Keratinocyte (primary cell): ENCODE measurements at regions not wholly inside any gene's neighbourhood (a gene's known extent, or its start where the extent isn't known, plus 50 kb on each side); places are given as distances from the start of the nearest gene placed in this dataset.
A peak's percentile ranks its signal among the peaks of the same experiment; 100 is the strongest.

ENCODE experiments used
- DNase-seq: peaks from one replicate; pipeline ENCODE4 v3.0.0-alpha.2; 2011; ENCODE audit warnings: low read depth, missing footprints, low spot score
- FAIRE-seq: peaks from 2 replicates; lab custom pipeline; 2011; peaks lifted over from hg19 to GRCh38; lab: Jason Lieb, UNC
- H2AFZ ChIP-seq: 2 replicates; pipeline ENCODE4 v1.6.0; 2012; ENCODE audit warnings: low read length, control low read depth, inconsistent platforms; ENCODE audit not compliant: control insufficient read depth
- H3K27ac ChIP-seq: 2 replicates; pipeline ENCODE4 v1.5.1; 2011; ENCODE audit warnings: low read length; ENCODE audit not compliant: control insufficient read depth, insufficient read depth
- H3K27me3 ChIP-seq: 3 replicates; pipeline ENCODE4 v1.6.0; 2011; ENCODE audit warnings: low read length; ENCODE audit not compliant: control insufficient read depth, insufficient read depth; ENCODE audit errors: extremely low read depth
- H3K36me3 ChIP-seq, 2 experiments: 2 replicates in 1 of 2; 3 replicates in 1 of 2; pipeline ENCODE4 v1.5.1; 2011; ENCODE audit warnings: low read length in 2 of 2, mild to moderate bottlenecking in 1 of 2; ENCODE audit not compliant: control insufficient read depth in 2 of 2, insufficient read depth in 2 of 2; ENCODE audit errors: extremely low read depth in 1 of 2
- H3K4me1 ChIP-seq: 3 replicates; pipeline ENCODE4 v1.5.1; 2011; ENCODE audit warnings: low read length; ENCODE audit not compliant: control insufficient read depth, insufficient read depth; ENCODE audit errors: extremely low read depth
- H3K4me2 ChIP-seq: 3 replicates; pipeline ENCODE4 v1.6.0; 2011; ENCODE audit warnings: low read depth, low read length; ENCODE audit not compliant: control insufficient read depth, insufficient read depth; ENCODE audit errors: extremely low read depth
- H3K4me3 ChIP-seq, 3 experiments: fragments of 200-600 bp in 1 of 3; sonication (generic) in 1 of 3; 2 replicates in 2 of 3; 3 replicates in 1 of 3; pipeline ENCODE4 v1.5.1; 2011 to 2016; ENCODE audit warnings: low read length in 3 of 3, mild to moderate bottlenecking in 3 of 3, control low read depth in 2 of 3, inconsistent platforms in 1 of 3, low read depth in 1 of 3, mixed read lengths in 1 of 3, mixed run types in 1 of 3, moderate library complexity in 1 of 3; ENCODE audit not compliant: control insufficient read depth in 2 of 3, insufficient read depth in 2 of 3; ENCODE audit errors: extremely low read depth in 1 of 3
- H3K79me2 ChIP-seq: 2 replicates; pipeline ENCODE4 v1.6.0; 2012; ENCODE audit warnings: low read length; ENCODE audit not compliant: control insufficient read depth, insufficient read depth
- H3K9ac ChIP-seq: 3 replicates; pipeline ENCODE4 v1.6.0; 2011; ENCODE audit warnings: low read length; ENCODE audit not compliant: control insufficient read depth, insufficient read depth; ENCODE audit errors: extremely low read depth
- H3K9me1 ChIP-seq: 3 replicates; pipeline ENCODE4 v1.6.0; 2011; ENCODE audit warnings: low read length; ENCODE audit not compliant: control insufficient read depth, insufficient read depth; ENCODE audit errors: extremely low read depth
- H3K9me3 ChIP-seq: 2 replicates; pipeline ENCODE4 v1.5.1; 2012; ENCODE audit warnings: low read depth, low read length; ENCODE audit not compliant: control insufficient read depth
- H4K20me1 ChIP-seq: 3 replicates; pipeline ENCODE4 v1.6.0; 2011; ENCODE audit warnings: low read length; ENCODE audit not compliant: control insufficient read depth, insufficient read depth; ENCODE audit errors: extremely low read depth
- EZH2 ChIP-seq: IDR thresholded peaks from one replicate; pipeline ENCODE4 v1.6.1; 2012; ENCODE audit warnings: inconsistent platforms, mild to moderate bottlenecking, low read length, moderate library complexity
- dilution Hi-C: fragments of 300-500 bp; cut with MboI; formaldehyde crosslinking; loops from one replicate; pipeline ENCODE4 v1.7.0; 2020; ENCODE audit warnings: low sequenced_read_pairs; ENCODE audit not compliant: extremely low pct_ligation_motif_present
- TF ChIP-seq, protein P1 (sequence below), 3 experiments: IDR thresholded peaks in 1 of 3; conservative IDR thresholded peaks in 1 of 3; optimal IDR thresholded peaks in 1 of 3; 2 replicates in 2 of 3; 3 replicates in 1 of 3; pipeline versions ENCODE3 to v1.5.1; 2011; ENCODE audit warnings: low read length in 3 of 3, mild to moderate bottlenecking in 3 of 3, moderate library complexity in 2 of 3, control low read depth in 1 of 3, inconsistent platforms in 1 of 3; ENCODE audit not compliant: insufficient read depth in 2 of 3; ENCODE audit errors: extremely low read depth in 1 of 3

DNA sequence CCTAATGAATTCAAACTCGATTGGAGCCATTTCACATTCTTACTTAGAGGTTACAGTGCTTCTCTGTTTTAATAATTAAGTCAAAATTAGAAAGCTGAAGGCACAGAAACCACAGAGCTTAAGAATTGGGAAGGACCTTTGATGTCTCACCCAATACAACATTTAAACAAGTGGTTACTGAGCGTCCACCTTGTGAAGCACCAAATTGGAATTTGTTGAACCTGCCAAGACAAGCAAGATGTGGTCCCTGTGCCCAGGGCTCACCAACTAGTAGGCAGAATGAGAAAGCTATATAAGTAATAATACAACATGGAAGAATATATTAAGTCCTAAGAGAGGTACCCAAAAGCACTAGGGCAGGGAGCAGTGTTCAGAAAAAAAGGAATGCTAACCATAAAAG lies 64.5 kb upstream of the NPAS2 start:
- DNase-seq = no peak
- Histone ChIP-seq H3K4me2 (peak overlapping the region; percentile 63), H4K20me1 (no peaks in the 10 kb centered on the region), H3K36me3 (no peaks in the 10 kb centered on the region), H3K27me3 (no peaks in the 10 kb centered on the region), H3K9me1 (no peaks in the 10 kb centered on the region), H3K79me2 (no peaks in the 10 kb centered on the region), H3K9me3 (no peaks in the 10 kb centered on the region), H3K27ac (peak overlapping the region; percentile 38), H3K9ac (no peak overlapping the region), H2AFZ (no peak overlapping the region), H3K4me1 (peaks cover 60% of the 10 kb centered on the region), H3K4me3 (no peak overlapping the region)
- no peak for TF ChIP-seq EZH2
- TF ChIP-seq, protein P1, sequence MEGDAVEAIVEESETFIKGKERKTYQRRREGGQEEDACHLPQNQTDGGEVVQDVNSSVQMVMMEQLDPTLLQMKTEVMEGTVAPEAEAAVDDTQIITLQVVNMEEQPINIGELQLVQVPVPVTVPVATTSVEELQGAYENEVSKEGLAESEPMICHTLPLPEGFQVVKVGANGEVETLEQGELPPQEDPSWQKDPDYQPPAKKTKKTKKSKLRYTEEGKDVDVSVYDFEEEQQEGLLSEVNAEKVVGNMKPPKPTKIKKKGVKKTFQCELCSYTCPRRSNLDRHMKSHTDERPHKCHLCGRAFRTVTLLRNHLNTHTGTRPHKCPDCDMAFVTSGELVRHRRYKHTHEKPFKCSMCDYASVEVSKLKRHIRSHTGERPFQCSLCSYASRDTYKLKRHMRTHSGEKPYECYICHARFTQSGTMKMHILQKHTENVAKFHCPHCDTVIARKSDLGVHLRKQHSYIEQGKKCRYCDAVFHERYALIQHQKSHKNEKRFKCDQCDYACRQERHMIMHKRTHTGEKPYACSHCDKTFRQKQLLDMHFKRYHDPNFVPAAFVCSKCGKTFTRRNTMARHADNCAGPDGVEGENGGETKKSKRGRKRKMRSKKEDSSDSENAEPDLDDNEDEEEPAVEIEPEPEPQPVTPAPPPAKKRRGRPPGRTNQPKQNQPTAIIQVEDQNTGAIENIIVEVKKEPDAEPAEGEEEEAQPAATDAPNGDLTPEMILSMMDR (optimal IDR thresholded peaks at IDR 0.05 in 1 of 3, IDR thresholded peaks at IDR 0.05 in 1 of 3, conservative IDR thresholded peaks at IDR 0.05 in 1 of 3; ENCODE audit: extremely low read depth in 1 of 3, insufficient read depth in 2 of 3, low read length in 3 of 3) = no peak
- dilution Hi-C loops = no loop called here
- FAIRE-seq = peak; percentile 86

DNA sequence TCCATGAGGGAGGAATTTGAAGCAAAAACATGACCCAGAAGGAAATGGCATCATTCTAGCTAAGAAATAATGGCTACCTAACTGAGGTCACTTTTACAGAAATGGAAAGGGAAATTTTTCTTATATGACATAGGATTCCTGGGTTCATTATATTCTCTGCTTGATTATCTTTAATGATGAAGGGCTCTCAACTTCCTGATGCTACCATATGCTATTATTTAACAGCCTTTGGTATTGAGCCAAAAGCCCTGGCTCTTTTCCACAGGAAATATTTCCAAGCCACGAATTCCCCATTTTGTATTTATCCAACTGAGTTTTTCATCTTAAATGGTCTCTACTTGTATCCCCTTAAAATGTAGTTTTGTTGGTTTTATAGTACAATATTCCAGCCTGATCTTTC lies 63.2 kb upstream of the NPAS2 start:
- H3K79me2 ChIP-seq = no peaks in the 10 kb centered on the region
- H3K9me1 ChIP-seq = no peaks in the 10 kb centered on the region
- no peaks in the 10 kb centered on the region for H3K27me3 ChIP-seq
- no peaks in the 10 kb centered on the region for H3K9me3 ChIP-seq
- H3K27ac ChIP-seq = no peak overlapping the region
- FAIRE-seq = no peak
- TF ChIP-seq EZH2 = no peak
- H3K4me1 ChIP-seq = peaks cover 54% of the 10 kb centered on the region
- dilution Hi-C loops = no loop called here
- no peaks in the 10 kb centered on the region for H3K36me3 ChIP-seq
- DNase-seq = no peak
- H4K20me1 ChIP-seq = no peaks in the 10 kb centered on the region
- no peak overlapping the region for H3K9ac ChIP-seq
- no peak overlapping the region for H3K4me3 ChIP-seq
- H2AFZ ChIP-seq = no peak overlapping the region
- no peak overlapping the region for H3K4me2 ChIP-seq
